Stimulated activated CD8-positive, alpha-beta memory T cell treated with anti-CD3 and anti-CD28 coated beads, Interleukin-15, amount 100 ng/mL, for 1 hour (primary cell): ENCODE measurements at regions not wholly inside any gene's neighbourhood (a gene's known extent, or its start where the extent isn't known, plus 50 kb on each side); places are given as distances from the start of the nearest gene placed in this dataset.

Experiments
- DNase-seq: peaks from one replicate; pipeline ENCODE4 v3.0.0-alpha.2; 2020; ENCODE audit warnings: low read depth

DNA sequence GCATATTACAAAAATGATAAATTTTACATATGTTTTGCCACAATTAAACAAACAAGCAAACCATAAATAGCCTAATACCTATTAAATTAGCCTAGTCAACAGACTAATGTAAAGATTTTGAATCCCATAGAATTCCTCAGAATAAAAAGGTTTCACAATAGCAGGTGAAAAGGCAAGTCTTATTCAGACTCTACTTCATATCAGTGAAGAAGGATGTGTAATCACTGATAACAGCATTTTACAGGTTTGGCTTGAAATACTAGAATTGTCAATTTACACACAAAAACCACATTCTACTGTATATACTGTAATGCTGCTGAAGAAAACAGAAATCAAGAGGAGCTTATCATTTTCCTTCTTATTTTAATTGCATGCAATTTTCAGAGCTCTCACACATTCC lies 90.8 kb upstream of the SSTR1 start:
- no peak for DNase-seq

DNA sequence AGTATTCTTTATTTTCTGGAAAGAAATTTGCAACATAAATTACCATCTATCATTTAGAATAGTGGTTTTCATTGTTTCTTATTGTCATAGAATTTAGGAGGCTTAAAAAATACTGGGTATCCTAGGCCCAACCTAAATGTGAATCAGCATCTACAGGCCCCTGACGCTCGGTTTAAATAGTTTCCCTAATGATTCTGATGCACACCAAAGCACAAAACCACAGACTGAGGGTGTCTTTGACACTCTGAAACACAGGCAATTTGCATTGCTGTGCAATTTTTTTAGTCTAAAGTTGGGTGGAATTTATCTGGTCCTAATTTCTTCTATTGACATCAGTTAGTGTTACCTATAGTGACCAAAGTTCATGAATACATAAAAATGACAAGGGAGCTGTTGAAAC lies 87.6 kb upstream of the SSTR1 start:
- no peak for DNase-seq

DNA sequence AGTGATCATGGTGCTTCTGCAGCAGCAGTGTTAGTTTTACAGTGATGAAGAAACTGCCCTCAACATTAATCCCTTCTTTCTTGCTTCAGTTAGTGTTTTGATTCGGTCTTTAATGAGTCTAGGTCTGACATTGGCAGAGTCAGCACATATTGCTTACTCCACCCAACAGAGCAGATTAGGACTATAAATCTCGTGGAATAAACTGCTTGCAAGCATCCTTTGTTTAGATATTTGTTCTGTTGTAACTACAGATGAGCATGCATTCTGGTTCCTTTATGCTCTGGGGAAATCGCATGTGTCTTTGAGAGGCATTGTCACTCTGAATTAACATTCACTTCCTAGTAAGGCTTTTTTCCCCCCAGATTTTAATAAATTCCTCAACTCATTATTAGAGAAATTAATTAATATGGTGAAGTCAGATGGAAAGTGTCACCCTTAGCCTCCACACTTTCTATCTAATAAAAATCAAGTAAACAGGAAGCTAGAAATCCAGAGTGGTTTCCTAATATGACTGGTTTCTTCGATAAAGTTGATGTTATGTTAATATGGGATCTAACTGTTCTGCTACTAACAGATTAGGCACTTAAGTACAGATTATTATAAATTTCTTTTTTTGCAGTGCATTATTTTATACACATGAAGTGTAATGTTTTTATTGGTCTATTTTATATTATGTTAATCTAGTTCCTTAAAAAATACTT lies 86.2 kb upstream of the SSTR1 start:
- no peak for DNase-seq

DNA sequence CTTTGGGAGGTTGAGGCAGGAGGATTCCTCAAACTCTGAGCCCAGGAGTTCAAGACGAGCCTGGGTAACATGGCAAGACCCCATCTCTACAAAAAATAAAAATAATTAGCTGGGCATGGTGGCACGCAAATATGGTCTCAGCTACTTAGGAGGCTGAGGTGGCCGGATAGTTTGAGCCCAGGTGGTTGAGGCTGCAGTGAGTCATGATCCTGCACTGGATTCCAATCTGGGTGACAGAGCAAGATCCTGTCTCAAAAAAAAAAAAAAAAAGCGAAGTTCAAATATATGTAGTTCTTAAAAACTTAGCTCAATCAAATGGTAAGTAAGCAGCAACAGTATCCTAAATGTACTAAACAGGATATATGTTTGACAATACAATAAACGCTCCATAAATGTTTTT lies 85.5 kb upstream of the SSTR1 start:
- DNase-seq, result no peak

DNA sequence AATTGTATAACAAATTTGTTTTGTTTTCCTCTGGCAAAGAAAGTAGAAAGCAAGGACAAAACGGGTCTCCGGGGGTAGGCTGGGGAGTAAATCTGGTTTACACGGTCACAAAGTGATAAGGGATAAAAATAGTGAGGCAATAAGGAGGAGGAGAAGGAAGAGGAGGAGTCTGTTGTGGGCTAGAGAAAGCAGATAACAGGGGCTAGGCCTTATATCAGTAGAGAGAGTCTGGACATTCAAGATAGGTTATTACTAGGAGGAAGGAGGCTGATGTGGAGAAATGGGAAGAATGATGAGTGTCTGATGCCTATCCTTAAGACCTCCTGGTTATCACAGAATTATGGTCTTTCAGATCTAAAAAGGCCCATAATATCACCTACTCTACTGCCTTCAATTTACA lies 83.2 kb upstream of the SSTR1 start:
- DNase-seq, result no peak

DNA sequence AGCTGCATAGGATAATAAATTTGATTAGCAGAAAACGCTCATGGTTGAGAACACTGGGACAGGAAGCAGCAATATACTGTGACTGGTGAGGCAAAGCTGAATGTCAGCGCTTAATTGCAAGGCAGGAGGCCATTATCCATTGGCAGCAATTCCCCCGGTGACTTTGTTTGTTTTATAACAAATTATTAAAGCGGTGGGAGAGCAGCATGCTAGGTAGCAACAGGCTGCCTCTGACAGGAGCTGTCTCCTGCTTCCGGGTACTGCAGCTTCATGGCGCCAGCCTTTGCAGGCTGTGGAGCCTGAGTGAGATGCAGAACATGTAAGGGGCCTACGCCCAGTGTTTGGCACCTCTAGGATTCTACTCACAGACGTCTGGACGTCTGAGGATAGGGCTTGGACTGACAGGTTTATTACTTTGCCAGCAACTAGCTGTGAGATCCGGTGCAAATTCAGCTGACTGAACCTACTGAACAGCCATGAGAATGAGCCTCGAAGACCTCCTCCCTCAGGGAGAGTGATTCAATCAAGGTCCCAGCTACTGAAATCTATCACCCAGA lies 82.1 kb upstream of the SSTR1 start:
- no peak for DNase-seq

DNA sequence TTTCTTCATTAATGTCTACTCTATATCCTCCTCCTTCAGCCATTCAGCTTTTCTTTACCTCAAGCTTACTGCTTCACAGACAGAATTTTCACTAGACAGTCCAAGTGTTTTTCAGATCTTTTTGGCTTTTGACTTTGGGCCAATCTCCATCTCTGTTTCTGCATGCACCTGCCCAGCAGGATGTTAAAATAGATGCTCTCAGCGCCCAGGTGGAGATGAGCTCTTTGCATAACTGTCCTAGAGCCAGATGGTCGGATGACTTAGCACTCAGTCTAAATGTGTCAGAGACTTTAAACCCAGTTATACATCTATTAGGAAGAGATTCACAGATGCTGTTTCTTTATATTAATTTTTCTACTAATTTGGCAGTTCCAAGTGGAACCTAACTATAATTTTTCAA lies 80.3 kb upstream of the SSTR1 start:
- DNase-seq, result no peak

DNA sequence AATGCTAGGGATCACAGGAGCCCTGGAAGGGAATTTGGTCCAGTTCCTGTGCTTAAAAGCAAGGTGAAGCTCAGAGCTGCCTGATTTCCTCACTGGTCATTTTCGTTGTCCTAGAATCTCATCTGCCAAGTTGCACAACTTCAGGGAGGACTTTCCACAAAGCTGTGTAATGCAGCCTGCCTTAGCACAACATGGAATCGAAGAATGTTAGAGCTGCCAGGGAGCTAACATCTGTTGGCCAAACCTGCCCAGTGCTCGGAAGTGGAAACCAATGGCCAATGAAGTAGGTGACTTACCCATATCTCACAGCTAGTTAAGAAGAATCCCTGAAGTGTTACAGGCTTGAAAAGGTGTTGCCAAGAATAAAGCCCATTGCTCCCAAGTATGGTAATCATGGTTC lies 79.9 kb upstream of the SSTR1 start:
- no peak for DNase-seq

DNA sequence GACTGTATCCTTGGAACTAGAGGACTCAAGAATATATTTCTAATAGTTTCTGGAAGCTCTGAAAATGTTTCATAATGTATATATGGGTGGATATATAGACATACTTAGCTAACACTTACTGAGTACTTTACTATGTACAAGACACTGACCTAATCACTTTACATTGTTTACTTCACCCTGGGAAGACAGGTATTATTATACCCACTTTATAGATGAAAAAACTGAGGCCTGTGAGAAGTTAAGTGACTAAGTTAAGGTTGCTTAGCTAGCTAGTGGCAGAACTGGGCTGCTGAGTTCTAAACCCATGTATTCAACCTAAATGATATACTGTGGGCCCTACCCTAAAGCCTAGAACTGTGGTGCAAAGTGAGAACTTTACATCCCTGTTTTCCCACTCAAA lies 79.1 kb upstream of the SSTR1 start:
- no peak for DNase-seq

DNA sequence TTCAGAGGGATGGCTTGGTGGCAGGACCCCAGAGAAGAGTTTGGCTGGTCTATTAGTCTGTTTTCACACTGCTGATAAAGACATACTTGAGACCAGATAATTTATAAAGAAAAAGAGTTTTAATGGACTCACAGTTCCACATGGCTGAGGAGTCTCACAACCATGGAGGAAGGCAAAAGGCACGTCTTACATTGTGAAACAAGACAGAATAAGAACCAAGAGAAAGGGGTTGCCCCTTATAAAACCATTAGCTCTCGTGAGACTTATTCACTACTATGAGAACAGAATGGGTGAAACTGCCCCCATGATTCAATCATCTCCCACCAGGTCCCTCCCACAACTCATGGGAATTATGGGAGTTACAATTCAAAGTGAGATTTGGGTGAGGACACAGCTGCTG lies 78.5 kb upstream of the SSTR1 start:
- DNase-seq, result no peak

DNA sequence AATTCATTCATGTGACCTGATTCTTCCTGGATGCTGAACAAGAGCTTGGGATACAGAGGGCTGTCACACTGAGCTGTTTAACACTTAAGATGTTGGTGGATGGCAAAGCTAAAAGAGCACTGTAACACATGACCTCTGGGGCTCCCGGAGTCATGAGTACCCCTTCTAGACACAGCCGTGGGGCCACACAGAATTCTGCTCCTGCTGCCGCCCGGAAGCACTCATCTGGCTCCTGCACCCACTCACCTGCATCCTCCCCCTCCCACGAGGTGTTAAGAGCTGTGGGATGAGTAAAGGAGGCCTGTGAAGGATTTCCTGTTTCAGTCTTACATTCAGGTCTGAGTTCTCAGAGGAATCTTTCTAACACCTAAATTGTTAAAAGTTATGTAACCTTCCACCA lies 78.0 kb upstream of the SSTR1 start:
- no peak for DNase-seq

DNA sequence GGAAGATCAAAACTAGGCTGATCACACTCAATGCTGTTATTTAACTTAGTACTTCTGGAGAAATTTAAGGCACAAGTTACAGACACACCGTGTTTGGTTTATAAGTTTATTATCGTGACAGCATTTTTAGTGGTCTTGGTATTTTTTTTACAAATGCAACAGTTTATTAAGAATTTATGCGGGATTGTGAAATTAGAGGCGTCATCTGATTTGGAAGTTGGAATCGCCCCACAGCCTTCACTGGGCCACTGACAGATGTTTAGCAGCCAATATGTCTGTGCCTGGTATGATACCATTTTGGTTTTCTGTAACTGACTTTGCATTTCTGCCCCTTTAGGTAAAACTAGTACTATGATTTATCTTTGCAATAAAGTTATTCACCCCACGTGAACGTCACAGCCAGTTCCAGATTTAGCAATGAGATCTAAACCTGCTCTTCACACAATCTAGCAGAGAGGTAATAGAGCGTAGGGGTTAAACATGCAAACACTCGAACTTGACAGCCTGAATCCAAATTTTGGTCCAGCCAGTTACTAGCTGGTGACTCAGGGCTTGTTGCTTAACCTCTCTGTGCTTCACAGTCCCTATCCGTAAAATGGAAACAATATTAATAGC lies 73.2 kb upstream of the SSTR1 start:
- DNase-seq, result no peak

DNA sequence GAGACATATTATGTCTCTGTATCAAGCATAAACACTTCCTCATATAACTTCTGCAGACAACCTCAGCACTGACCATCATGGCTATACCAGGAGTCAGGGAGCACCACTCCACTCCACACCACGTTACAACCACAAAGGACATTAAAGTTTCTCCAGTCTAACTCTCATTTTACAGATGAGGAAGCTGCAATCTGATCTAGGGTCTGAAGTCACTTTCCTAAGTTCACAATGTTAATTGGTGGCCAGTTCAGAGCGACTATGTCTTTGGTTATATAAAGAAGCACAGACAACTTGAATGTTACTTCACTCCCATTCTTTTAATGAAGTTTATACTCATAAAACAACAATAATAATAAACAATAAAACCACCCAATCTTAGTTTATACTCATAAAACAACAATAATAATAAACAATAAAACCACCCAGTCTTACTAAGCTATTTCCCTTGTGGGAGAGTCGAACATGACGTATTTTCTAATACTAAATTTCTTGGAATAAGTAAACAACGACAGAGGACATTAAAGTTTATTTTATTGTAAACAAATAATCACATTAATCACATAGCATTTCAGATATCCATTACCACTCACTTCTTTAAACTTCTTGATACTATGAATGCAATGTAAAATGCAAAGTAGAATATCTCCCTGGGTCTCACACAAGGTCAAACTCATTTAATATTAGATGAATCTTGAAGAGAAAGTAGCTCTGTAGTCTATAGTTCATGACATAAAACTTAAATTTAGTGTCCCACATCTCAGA lies 72.4 kb upstream of the SSTR1 start:
- DNase-seq, result no peak

DNA sequence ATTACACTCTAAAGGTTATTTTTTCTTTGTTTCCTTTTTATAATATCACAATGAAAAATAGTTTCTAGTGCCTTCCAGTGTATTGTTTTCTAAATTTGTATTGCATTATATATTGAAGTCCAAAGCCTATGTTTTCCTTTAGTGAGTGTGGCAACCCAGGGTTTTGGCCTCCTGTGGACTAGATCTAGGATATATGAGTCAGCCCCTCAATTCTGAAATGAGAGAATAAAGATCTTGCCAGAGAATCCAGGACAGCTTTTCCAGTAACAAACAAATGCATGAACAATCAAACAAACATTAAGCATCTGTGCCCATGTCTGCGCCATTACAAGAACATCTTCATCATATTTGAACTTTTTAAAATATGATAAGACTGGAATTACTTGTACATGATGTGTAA lies 70.7 kb upstream of the SSTR1 start:
- no peak for DNase-seq

DNA sequence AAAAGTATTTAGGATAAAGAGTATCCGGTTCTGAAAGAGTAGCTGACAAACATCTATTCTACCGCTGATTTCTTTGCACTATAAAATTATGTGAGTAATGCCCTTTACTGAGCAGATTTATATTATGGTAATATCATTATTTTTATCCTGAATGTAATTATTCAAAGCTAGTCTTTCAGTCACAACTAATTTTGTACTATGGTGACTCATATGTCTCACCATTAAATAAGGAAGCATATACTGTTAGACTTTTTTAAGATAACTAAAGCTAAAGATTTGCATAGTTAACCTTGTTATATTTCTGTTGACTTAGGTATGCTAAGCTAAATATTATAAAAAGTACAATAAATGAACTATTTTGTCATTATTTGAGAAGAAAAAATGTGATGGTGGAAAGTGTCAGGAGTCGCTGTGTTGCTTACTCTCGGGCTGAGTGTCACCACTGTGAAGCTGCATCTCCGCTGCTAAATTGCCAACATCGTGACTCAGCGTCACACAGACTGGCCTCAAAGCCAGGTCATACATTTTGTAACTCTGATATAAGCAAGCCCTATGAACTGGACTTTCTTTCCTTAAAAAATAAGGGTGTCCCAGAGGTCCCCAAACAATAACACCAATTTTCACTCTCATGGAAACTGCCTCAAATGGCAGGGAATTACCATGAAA lies 69.1 kb upstream of the SSTR1 start:
- no peak for DNase-seq

DNA sequence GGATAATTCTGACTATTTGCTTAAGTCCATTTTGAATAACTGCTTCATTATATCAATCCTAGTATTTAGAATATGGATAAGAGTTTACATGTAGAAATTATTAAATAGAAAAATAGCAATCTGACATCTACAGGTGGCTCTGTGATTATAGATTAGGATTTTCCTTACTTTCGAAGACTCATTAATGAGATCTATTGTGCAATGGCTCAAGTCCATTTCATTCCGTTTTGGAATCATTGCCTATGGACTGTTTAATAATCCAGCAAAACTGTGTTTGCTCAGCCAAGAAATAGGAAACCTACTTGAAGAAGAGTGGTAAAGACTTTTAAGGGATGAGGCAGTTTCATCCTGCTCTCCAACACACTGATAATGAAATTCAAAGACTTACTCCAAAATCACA lies 67.8 kb upstream of the SSTR1 start:
- no peak for DNase-seq

DNA sequence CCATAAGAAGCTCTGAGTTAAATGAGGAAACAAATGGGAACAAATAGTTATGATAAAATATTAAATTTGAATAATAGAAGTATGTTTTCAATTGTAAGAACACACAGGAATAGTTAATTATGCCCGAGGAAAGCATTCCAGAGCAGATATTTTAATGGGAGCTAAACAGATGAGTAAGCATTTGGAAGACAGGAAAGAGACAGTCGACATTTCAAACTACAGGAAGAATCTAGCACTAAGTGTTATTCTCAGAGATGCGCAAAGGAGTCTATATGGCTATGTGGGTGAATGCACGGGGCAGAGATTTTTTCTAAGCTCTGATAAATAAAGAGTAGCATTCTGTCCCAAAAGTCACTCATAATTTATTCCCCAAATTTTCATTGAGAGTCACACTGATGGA lies 64.5 kb upstream of the SSTR1 start:
- DNase-seq, result no peak

DNA sequence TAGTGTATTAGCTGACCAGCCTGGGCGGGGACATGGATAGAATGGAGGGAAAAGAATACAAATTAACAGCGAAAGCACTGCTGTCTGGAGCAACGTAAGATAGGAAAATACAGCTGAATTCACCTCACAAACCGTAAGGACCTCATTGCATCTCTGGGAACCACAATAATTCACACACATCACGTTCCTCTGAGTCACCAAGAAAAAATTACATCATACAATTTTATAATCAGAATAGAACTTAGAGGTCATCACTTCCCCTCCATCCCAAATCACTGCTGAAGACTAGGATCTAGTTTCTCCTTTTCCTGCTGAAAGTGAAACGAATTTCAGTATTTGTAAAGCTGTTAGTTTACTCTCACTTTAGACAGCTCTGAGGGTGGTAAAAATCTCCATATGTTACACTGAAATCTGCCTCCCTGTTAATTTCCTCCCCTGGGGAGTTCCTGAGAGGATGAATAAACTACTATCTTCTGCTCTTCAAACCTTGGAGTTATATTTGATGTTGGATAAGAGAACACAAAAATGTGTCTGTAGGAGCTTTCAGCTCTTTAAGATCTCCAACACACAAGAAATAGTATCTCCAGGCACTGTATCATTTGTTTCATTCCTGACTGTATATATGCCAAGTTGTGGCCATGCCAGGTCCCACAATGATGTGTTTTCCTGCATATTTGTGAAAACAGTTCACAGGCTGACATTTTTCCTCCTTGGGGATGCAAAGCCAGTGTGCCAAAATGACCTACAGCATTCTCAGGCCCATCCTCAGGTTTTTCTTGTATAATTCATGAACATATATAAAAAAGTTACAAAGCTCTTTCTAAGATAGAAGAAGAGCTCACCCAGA lies 63.8 kb upstream of the SSTR1 start:
- no peak for DNase-seq

DNA sequence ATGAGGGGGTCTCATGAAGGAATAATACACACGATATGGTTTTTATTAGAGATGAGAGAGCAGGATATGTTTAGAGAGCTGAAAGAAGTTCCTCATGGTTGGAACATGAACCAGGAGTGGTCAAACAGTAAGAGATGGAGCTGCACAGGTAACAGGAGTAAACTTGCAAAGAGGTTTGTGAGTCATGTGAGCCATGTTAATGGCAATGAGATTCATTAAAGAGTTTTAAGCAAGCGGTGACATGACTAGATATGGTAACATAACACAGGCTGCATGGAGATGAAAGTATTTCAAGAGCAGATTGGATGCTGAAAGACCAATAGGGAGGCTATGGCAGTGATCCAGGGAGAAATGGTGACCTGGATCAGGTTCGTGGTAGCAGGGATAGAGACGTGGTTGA lies 62.6 kb upstream of the SSTR1 start:
- no peak for DNase-seq

DNA sequence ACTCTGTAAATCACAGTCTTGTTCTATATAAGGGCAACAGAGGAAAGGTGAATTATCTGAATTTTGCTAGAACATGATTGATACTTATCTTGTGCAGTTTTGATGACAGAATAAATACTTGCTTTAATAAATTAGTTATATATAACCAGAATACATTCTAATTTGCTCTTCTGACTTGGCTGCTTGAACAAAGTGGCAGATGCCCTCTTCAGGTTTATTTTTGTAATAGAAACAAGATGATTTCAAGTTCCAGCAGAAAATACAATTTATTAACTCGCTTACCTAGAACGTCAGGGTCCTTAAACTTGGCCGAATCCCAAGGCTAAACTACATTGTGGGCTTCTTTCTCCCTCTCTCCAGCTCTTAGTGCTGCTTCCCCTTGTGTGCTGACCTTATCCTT lies 57.6 kb upstream of the SSTR1 start:
- no peak for DNase-seq
